Astrocyte of the cerebellum (primary cell): ENCODE measurements at regions not wholly inside any gene's neighbourhood (a gene's known extent, or its start where the extent isn't known, plus 50 kb on each side); places are given as distances from the start of the nearest gene placed in this dataset.

Experiments used
- DNase-seq: peaks from one replicate; pipeline ENCODE4 v3.0.0-alpha.2; 2011; ENCODE audit warnings: low read depth
- H3K4me3 ChIP-seq: 2 replicates; pipeline ENCODE4 v1.5.1; 2011; ENCODE audit warnings: mild to moderate bottlenecking, low read depth, low read length, moderate library complexity
- in situ Hi-C: cut with HindIII; loops from 2 replicates; pipeline ENCODE4 v1.10.0; 2017; ENCODE audit warnings: low sequenced_read_pairs
- TF ChIP-seq, protein P1 (sequence below): IDR thresholded peaks from 2 replicates; pipeline ENCODE4 v1.5.1; 2012; ENCODE audit warnings: low read length, low read depth, moderate library complexity, mild to moderate bottlenecking; ENCODE audit errors: missing control alignments

- DNase-seq, result no peak
- no peak overlapping the region for H3K4me3 ChIP-seq
- in situ Hi-C loops, result no loop called here
- TF ChIP-seq, protein P1, sequence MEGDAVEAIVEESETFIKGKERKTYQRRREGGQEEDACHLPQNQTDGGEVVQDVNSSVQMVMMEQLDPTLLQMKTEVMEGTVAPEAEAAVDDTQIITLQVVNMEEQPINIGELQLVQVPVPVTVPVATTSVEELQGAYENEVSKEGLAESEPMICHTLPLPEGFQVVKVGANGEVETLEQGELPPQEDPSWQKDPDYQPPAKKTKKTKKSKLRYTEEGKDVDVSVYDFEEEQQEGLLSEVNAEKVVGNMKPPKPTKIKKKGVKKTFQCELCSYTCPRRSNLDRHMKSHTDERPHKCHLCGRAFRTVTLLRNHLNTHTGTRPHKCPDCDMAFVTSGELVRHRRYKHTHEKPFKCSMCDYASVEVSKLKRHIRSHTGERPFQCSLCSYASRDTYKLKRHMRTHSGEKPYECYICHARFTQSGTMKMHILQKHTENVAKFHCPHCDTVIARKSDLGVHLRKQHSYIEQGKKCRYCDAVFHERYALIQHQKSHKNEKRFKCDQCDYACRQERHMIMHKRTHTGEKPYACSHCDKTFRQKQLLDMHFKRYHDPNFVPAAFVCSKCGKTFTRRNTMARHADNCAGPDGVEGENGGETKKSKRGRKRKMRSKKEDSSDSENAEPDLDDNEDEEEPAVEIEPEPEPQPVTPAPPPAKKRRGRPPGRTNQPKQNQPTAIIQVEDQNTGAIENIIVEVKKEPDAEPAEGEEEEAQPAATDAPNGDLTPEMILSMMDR, result no peak
Observed at GRCh38 chr18:24771300-24771699, 310.9 kb downstream of the HRH4 start.

- in situ Hi-C loops, result no loop called here
- H3K4me3 ChIP-seq, result no peak overlapping the region
Observed at GRCh38 chr18:24773101-24773500, 312.7 kb downstream of the HRH4 start.

DNA sequence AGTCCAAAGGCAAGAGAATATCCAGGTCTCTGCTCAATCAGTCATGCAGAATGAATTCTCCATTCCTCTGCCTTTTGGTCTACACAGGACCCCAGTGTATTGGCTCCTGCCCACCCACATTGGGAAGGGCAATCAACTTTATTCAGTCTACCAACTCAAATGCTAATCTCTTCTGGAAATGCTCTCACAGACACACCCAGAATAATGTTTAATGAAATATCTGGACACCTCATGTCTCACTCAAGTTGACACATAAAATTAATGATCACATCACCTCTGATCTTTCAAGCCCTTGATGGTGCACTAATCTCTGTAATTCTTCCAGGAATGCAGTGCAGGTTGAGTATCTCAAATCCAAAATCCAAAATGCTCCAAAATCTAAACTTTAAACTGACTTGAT is 315.6 kb downstream of the HRH4 start:
- in situ Hi-C loops, result no loop called here
- TF ChIP-seq, protein P1, result no peak
- H3K4me3 ChIP-seq, result no peak overlapping the region
- DNase-seq, result no peak

More at GRCh38 chr18:24773101-24773500, 312.7 kb downstream of the HRH4 start:
- TF ChIP-seq, protein P1, result no peak
- DNase-seq, result no peak

GRCh38 chr18:24778810-24779418 is 318.5 kb downstream of the HRH4 start:
- no peak overlapping the region for H3K4me3 ChIP-seq
- in situ Hi-C loops, result no loop called here
- TF ChIP-seq, protein P1, result no peak
- no peak for DNase-seq

DNA sequence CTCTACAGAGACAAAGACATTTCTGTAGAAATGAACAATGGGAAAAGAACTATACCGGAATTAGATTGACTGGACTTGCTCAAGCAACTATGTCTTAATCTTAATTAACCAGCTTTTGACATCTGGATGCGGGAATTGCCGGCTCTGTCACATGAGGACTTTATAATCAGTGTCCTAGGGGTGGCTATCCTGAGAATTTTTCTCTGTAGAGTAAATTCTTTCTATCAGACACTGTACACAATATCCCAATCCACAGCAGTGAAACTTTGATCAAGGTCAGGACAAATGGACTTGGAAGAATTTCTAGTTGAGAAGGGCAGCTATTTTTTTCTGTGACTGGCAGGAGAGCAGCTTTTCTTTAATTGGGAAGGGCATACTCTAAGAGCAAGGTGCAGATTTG is 322.1 kb downstream of the HRH4 start:
- no peak for DNase-seq
- in situ Hi-C loops, result no loop called here
- TF ChIP-seq, protein P1, result no peak

DNA sequence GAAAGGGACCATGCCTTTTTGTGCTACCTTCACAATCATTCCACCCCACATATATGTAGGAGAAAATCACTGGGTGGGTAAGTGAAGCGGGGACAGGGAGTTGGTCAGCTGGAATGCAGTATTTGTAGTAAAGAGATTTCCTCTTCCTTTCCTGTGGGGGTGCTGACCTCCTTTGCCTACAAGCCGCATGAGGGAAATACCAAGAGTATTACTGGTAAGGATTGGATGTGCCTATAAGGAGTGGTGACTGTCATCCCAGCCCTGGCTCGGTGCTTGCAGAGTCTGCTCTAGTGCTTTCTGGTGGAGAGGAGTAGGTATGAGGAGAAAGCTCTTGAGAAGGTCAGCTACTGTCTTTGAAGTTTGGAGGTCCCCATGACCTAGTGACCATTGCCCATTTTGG is 324.6 kb downstream of the HRH4 start:
- TF ChIP-seq, protein P1, result no peak
- in situ Hi-C loops, result no loop called here
- no peak overlapping the region for H3K4me3 ChIP-seq
- DNase-seq, result no peak

More for the DNA sequence above, 322.1 kb downstream of the HRH4 start:
- no peak overlapping the region for H3K4me3 ChIP-seq
